ENCODE measurements at regions not wholly inside any gene's neighbourhood (a gene's known extent, or its start where the extent isn't known, plus 50 kb on each side); places are given as distances from the start of the nearest gene placed in this dataset.
A peak's percentile ranks its signal among the peaks of the same experiment; 100 is the strongest.

GRCh38 chr1:239547987-239548386 is 161.6 kb downstream of the CHRM3 start:
- Histone ChIP-seq H3K4me3 (ENCODE audit: low read length) (peak overlapping the region; percentile 43), H3K27me3 (ENCODE audit: control insufficient read depth in 1 of 2, insufficient read depth in 2 of 2, low read length in 2 of 2) (no peaks in the 10 kb centered on the region)
- POLR2A ChIA-PET: no interaction called here

DNA sequence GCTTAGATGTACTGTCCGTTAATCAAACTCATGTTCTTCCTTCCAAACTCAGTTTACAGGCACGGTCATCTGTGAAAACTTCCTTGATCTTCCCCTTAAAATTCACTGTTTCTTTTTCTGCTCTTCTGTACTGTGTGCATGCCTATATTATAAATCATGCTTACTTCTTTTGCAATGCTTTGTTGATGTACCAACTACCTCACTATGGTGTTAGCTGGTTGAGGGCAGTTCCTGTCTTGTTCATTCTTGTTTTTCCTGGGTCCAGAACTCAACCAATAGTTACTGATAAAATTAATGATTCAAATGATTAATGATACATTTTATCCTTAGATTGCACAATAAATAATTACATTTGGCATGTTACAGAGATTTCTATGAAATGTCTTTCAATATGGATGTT is 163.8 kb downstream of the CHRM3 start:
- no peaks in the 10 kb centered on the region for H3K36me3 ChIP-seq (ENCODE audit: insufficient read depth, low read length)
- peaks cover 23% of the 10 kb centered on the region for H3K36me3 Mint-ChIP-seq (ENCODE audit: low read depth)
- H3K27me3 Mint-ChIP-seq: no peaks in the 10 kb centered on the region
- H3K4me3 Mint-ChIP-seq: no peak overlapping the region
- H3K4me1 Mint-ChIP-seq (ENCODE audit: low read depth): peaks cover 18% of the 10 kb centered on the region
- H3K9me3 Mint-ChIP-seq: peaks cover 5% of the 10 kb centered on the region
- ATAC-seq (ENCODE audit: poor library complexity) (no peak), DNase-seq (no peak)
- intact Hi-C loops (cut with DNase I, micrococcal nuclease): no loop called here
- peaks cover 3% of the 10 kb centered on the region for H3K4me1 ChIP-seq (ENCODE audit: insufficient read depth, low read length)
- no peaks in the 10 kb centered on the region for H3K27me3 ChIP-seq (ENCODE audit: control insufficient read depth in 1 of 2, insufficient read depth in 2 of 2, low read length in 2 of 2)
- POLR2A ChIA-PET: no interaction called here
- H3K27ac ChIP-seq (ENCODE audit: low read depth in 1 of 2, low read length in 2 of 2): no peak overlapping the region
- TF ChIP-seq, protein P1, sequence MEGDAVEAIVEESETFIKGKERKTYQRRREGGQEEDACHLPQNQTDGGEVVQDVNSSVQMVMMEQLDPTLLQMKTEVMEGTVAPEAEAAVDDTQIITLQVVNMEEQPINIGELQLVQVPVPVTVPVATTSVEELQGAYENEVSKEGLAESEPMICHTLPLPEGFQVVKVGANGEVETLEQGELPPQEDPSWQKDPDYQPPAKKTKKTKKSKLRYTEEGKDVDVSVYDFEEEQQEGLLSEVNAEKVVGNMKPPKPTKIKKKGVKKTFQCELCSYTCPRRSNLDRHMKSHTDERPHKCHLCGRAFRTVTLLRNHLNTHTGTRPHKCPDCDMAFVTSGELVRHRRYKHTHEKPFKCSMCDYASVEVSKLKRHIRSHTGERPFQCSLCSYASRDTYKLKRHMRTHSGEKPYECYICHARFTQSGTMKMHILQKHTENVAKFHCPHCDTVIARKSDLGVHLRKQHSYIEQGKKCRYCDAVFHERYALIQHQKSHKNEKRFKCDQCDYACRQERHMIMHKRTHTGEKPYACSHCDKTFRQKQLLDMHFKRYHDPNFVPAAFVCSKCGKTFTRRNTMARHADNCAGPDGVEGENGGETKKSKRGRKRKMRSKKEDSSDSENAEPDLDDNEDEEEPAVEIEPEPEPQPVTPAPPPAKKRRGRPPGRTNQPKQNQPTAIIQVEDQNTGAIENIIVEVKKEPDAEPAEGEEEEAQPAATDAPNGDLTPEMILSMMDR (IDR thresholded peaks at IDR 0.05): no peak
- CTCF ChIA-PET: no interaction called here
- peaks cover 0 to 4% of the 10 kb centered on the region in 2 experiments for H3K9me3 ChIP-seq (ENCODE audit: control insufficient read depth in 1 of 2, insufficient read depth in 1 of 2, low read length in 2 of 2)
- no peak overlapping the region for H3K4me3 ChIP-seq (ENCODE audit: low read length)
- no peak overlapping the region for H3K27ac Mint-ChIP-seq

More at GRCh38 chr1:239547987-239548386, 161.6 kb downstream of the CHRM3 start:
- peaks cover 5% of the 10 kb centered on the region for H3K9me3 Mint-ChIP-seq
- H3K4me1 ChIP-seq (ENCODE audit: insufficient read depth, low read length): peaks cover 3% of the 10 kb centered on the region
- peak overlapping the region in 1 of 2 donors; percentile 37 for H3K27ac ChIP-seq (ENCODE audit: low read depth in 1 of 2, low read length in 2 of 2)
- CTCF ChIA-PET: no interaction called here
- peak overlapping the region; percentile 74 for H3K27ac Mint-ChIP-seq
- ATAC-seq (ENCODE audit: poor library complexity): no peak
- H3K4me1 Mint-ChIP-seq (ENCODE audit: low read depth): peaks cover 18% of the 10 kb centered on the region
- no peaks in the 10 kb centered on the region for H3K36me3 ChIP-seq (ENCODE audit: insufficient read depth, low read length)
- peak in 3 of 14 experiments; percentile 17 to 42 (median 18) for DNase-seq
- H3K27me3 Mint-ChIP-seq: no peaks in the 10 kb centered on the region
- H3K36me3 Mint-ChIP-seq (ENCODE audit: low read depth): peaks cover 23% of the 10 kb centered on the region
- intact Hi-C loops (cut with DNase I, micrococcal nuclease): no loop called here
- H3K9me3 ChIP-seq (ENCODE audit: control insufficient read depth in 1 of 2, insufficient read depth in 1 of 2, low read length in 2 of 2): peaks cover 0 to 4% of the 10 kb centered on the region in 2 experiments
- TF ChIP-seq, protein P1 (IDR thresholded peaks at IDR 0.05): no peak
- peak overlapping the region; percentile 89 for H3K4me3 Mint-ChIP-seq

DNA sequence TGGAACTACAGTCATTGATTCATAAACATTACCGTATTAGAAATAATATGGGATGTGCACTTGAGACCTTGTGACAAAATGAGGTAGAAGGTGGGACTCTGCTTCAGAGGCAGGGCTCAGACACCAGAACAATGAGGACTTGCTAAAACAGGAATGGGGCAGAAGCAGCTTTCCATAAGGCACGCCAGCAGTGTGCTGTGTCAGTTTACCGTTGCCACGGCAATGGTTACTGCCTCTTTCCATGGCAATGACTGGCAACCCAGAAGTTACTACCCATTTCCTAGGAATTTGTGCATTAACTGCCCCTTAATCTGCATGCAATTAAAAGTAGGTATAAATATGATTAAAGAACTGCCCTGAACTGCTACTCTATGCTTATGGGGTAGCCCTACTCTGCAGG is 169.0 kb downstream of the CHRM3 start:
- Histone ChIP-seq H3K4me1 (ENCODE audit: insufficient read depth, low read length) (no peaks in the 10 kb centered on the region), H3K9me3 (ENCODE audit: control insufficient read depth in 1 of 2, insufficient read depth in 1 of 2, low read length in 2 of 2) (no peaks in the 10 kb centered on the region), H3K4me3 (ENCODE audit: low read length) (no peak overlapping the region), H3K27ac (ENCODE audit: low read depth in 1 of 2, low read length in 2 of 2) (no peak overlapping the region), H3K27me3 (ENCODE audit: control insufficient read depth in 1 of 2, insufficient read depth in 2 of 2, low read length in 2 of 2) (no peaks in the 10 kb centered on the region), H3K36me3 (ENCODE audit: insufficient read depth, low read length) (no peaks in the 10 kb centered on the region)
- no peak overlapping the region for H3K4me3 Mint-ChIP-seq
- DNase-seq (no peak), ATAC-seq (ENCODE audit: poor library complexity) (no peak)
- peaks cover 5% of the 10 kb centered on the region for H3K4me1 Mint-ChIP-seq (ENCODE audit: low read depth)
- CTCF ChIA-PET: no interaction called here
- H3K9me3 Mint-ChIP-seq: no peaks in the 10 kb centered on the region
- no peak overlapping the region for H3K27ac Mint-ChIP-seq
- intact Hi-C loops (cut with DNase I, micrococcal nuclease): no loop called here
- no peaks in the 10 kb centered on the region for H3K27me3 Mint-ChIP-seq
- POLR2A ChIA-PET: no interaction called here
- H3K36me3 Mint-ChIP-seq (ENCODE audit: low read depth): no peaks in the 10 kb centered on the region
- TF ChIP-seq, protein P1 (IDR thresholded peaks at IDR 0.05): no peak

Data from CD4-positive, alpha-beta T cell (primary cell).